IMR-90 (cell line): ENCODE measurements at regions not wholly inside any gene's neighbourhood (a gene's known extent, or its start where the extent isn't known, plus 50 kb on each side); places are given as distances from the start of the nearest gene placed in this dataset.
A peak's percentile ranks its signal among the peaks of the same experiment; 100 is the strongest.

Experiments used
- ATAC-seq: fragments of 200-7000 bp; cut with Tn5 transposase; 2 replicates; pipeline ENCODE4 v1.9.1; 2020; ENCODE audit warnings: low read depth, mild to moderate bottlenecking, moderate library complexity
- BruUV-seq: library from RNA; stranded (reverse); fragments of 400-500 nt; replicated peaks from 2 replicates; lab custom pipeline; 2021; lab: Mats Ljungman, UMichigan
- CTCF ChIA-PET: fragments of 300-600 bp; formaldehyde crosslinking; extraction: SDS; loops from one replicate; lab custom pipeline; 2021; ENCODE audit warnings: antibody characterized with exemption; lab: Yijun Ruan, JAX
- POLR2A ChIA-PET: fragments of 300-600 bp; sonication (Branson Sonifier 250); formaldehyde crosslinking; loops from one replicate; lab custom pipeline; 2022; ENCODE audit warnings: antibody characterized with exemption; ENCODE audit not compliant: unreplicated experiment; lab: Charles Lee
- DNase-seq: peaks from one replicate; pipeline ENCODE4 v3.0.0; 2013
- H2AFZ ChIP-seq: replicated peaks from 2 replicates; pipeline ENCODE3; 2013; ENCODE audit warnings: low read length, mild to moderate bottlenecking; ENCODE audit not compliant: poor library complexity
- H2AK5ac ChIP-seq: 2 replicates; pipeline ENCODE4 v1.6.1; 2013; ENCODE audit warnings: low read depth, low read length, inconsistent platforms
- H2AK9ac ChIP-seq: replicated peaks from 2 replicates; pipeline ENCODE3; 2013; ENCODE audit warnings: mild to moderate bottlenecking, low read depth, low read length, moderate library complexity; ENCODE audit not compliant: poor library complexity
- H2BK120ac ChIP-seq: 2 replicates; pipeline ENCODE4 v1.6.1; 2013; ENCODE audit warnings: low read depth, low read length, inconsistent platforms
- H2BK15ac ChIP-seq: 3 replicates; pipeline ENCODE4 v1.6.1; 2013; ENCODE audit warnings: low read depth, low read length, inconsistent platforms
- H2BK20ac ChIP-seq: 2 replicates; pipeline ENCODE4 v1.6.1; 2013; ENCODE audit warnings: low read depth, mild to moderate bottlenecking, inconsistent platforms, low read length, moderate library complexity
- H2BK5ac ChIP-seq: 2 replicates; pipeline ENCODE4 v1.6.1; 2013; ENCODE audit warnings: mild to moderate bottlenecking, low read depth, low read length, inconsistent platforms; ENCODE audit not compliant: poor library complexity, severe bottlenecking
- H3K14ac ChIP-seq: replicated peaks from 2 replicates; pipeline ENCODE4 v1.6.1; 2013; ENCODE audit warnings: low read depth, low read length, inconsistent platforms
- H3K18ac ChIP-seq: 2 replicates; pipeline ENCODE4 v1.6.1; 2013; ENCODE audit warnings: low read depth, low read length, control low read depth
- H3K23ac ChIP-seq: 2 replicates; pipeline ENCODE4 v1.6.1; 2013; ENCODE audit warnings: low read depth, low read length, inconsistent platforms
- H3K27ac ChIP-seq: 2 replicates; pipeline ENCODE4 v1.5.1; 2013; ENCODE audit warnings: mild to moderate bottlenecking, control low read depth, low read length; ENCODE audit not compliant: insufficient read depth
- H3K27me3 ChIP-seq: 2 replicates; pipeline ENCODE4 v1.6.1; 2013; ENCODE audit warnings: low read length; ENCODE audit not compliant: control insufficient read depth, insufficient read depth
- H3K36me3 ChIP-seq: 2 replicates; pipeline ENCODE4 v1.6.1; 2013; ENCODE audit warnings: low read length, mixed read lengths; ENCODE audit not compliant: control insufficient read depth, insufficient read depth
- H3K4ac ChIP-seq: 2 replicates; pipeline ENCODE4 v1.6.1; 2013; ENCODE audit warnings: low read depth, low read length, inconsistent platforms
- H3K4me1 ChIP-seq: 2 replicates; pipeline ENCODE4 v1.6.1; 2013; ENCODE audit warnings: low read length, mixed read lengths; ENCODE audit not compliant: control insufficient read depth, insufficient read depth
- H3K4me2 ChIP-seq: 2 replicates; pipeline ENCODE4 v1.6.1; 2013; ENCODE audit warnings: low read depth, mild to moderate bottlenecking, control low read depth, low read length, moderate library complexity
- H3K4me3 ChIP-seq: 2 replicates; pipeline ENCODE4 v1.5.1; 2013; ENCODE audit warnings: low read depth, mild to moderate bottlenecking, control low read depth, low read length, moderate library complexity; ENCODE audit not compliant: insufficient read depth
- H3K56ac ChIP-seq: 2 replicates; pipeline ENCODE4 v1.6.1; 2013; ENCODE audit warnings: low read length, inconsistent platforms; ENCODE audit not compliant: insufficient read depth; ENCODE audit errors: extremely low read depth
- H3K79me1 ChIP-seq, 2 experiments: 2 replicates each; pipeline ENCODE4 v1.6.1; 2013; ENCODE audit warnings: low read length in 2 of 2, inconsistent platforms in 1 of 2, low read depth in 1 of 2
- H3K9ac ChIP-seq: 2 replicates; pipeline ENCODE4 v1.6.1; 2013; ENCODE audit warnings: low read depth, low read length, control low read depth
- H3K9me1 ChIP-seq: 2 replicates; pipeline ENCODE4 v1.6.1; 2013; ENCODE audit warnings: low read length, inconsistent platforms; ENCODE audit not compliant: insufficient read depth
- H3K9me3 ChIP-seq: 2 replicates; pipeline ENCODE4 v1.6.1; 2013; ENCODE audit warnings: low read length; ENCODE audit not compliant: control insufficient read depth, insufficient read depth
- H4K20me1 ChIP-seq: 2 replicates; pipeline ENCODE4 v1.6.1; 2013; ENCODE audit warnings: low read length, inconsistent platforms; ENCODE audit not compliant: insufficient read depth
- H4K5ac ChIP-seq: 2 replicates; pipeline ENCODE4 v1.6.1; 2013; ENCODE audit warnings: mild to moderate bottlenecking, low read depth, low read length, control low read depth
- H4K8ac ChIP-seq, 2 experiments: 2 replicates each; pipeline ENCODE4 v1.6.1; 2013; ENCODE audit warnings: low read depth in 2 of 2, low read length in 2 of 2, control low read depth in 1 of 2, inconsistent platforms in 1 of 2
- H4K91ac ChIP-seq: 2 replicates; pipeline ENCODE4 v1.6.1; 2013; ENCODE audit warnings: low read depth, low read length, inconsistent platforms; ENCODE audit not compliant: insufficient read depth
- MAFK ChIP-seq: IDR thresholded peaks from 2 replicates; pipeline ENCODE4 v1.6.1; 2012; ENCODE audit warnings: low read depth, low read length, improper control_type of control experiment
- NFE2L2 ChIP-seq: fragments of 150-350 bp; IDR thresholded peaks from 2 replicates; pipeline ENCODE4 v1.6.1; 2016; ENCODE audit warnings: low read depth, mild to moderate bottlenecking, low read length
- RCOR1 ChIP-seq: IDR thresholded peaks from 2 replicates; pipeline ENCODE4 v1.6.1; 2012; ENCODE audit warnings: mild to moderate bottlenecking, low read length, improper control_type of control experiment; ENCODE audit not compliant: insufficient replicate concordance
- WGBS, 2 experiments: methylation state at CpG; one replicate each; pipeline versions ENCODE4 v1.1.5 to v1.1.7; 2013; ENCODE audit warnings: missing lambda C conversion rate in 2 of 2; ENCODE audit not compliant: insufficient read length in 1 of 2; ENCODE audit errors: extremely low coverage in 2 of 2; 5-methylcytosine and 5-hydroxymethylcytosine counted together
- dilution Hi-C: fragments of 300-500 bp; cut with HindIII; formaldehyde crosslinking; loops from one replicate; pipeline ENCODE4 v1.14.3; 2018; ENCODE audit warnings: low sequenced_read_pairs; ENCODE audit not compliant: unreplicated experiment
- in situ Hi-C: fragments of 300-500 bp; cut with MboI; formaldehyde crosslinking; loops from 3 replicates; pipeline ENCODE4 v1.14.3; 2019; ENCODE audit warnings: low sequenced_read_pairs, inconsistent platforms, mixed read lengths
- intact Hi-C: fragments of 100-400 bp; cut with micrococcal nuclease; formaldehyde crosslinking; loops from 2 replicates; pipeline ENCODE4 v1.10.0; 2022
- TF ChIP-seq, protein P1 (sequence below): conservative IDR thresholded peaks from 2 replicates; pipeline ENCODE4 v1.5.1; 2012; ENCODE audit warnings: mild to moderate bottlenecking, low read depth, low read length, improper control_type of control experiment
- TF ChIP-seq, protein P2 (sequence below): fragments of 150-350 bp; IDR thresholded peaks from 2 replicates; pipeline ENCODE4 v1.6.1; 2017; ENCODE audit warnings: mild to moderate bottlenecking, antibody characterized with exemption, low read length, low read depth

GRCh38 chr4:142983065-142983464, 137.0 kb upstream of the INPP4B start:
- ChIA-PET POLR2A (no interaction called here), CTCF (interaction anchor here (0.9 kb wide), 1 partner anchor 102 kb away, joined by 4 read pairs; no protein-coding TSS in a partner anchor)
- no peak overlapping the region for H2BK15ac ChIP-seq
- no peak overlapping the region for H3K14ac ChIP-seq
- no peak overlapping the region for H4K5ac ChIP-seq
- H2AFZ ChIP-seq, result no peak overlapping the region
- H3K4me2 ChIP-seq, result no peak overlapping the region
- no peak overlapping the region for H2BK120ac ChIP-seq
- H3K9me3 ChIP-seq, result no peaks in the 10 kb centered on the region
- no peak overlapping the region for H3K23ac ChIP-seq
- H3K56ac ChIP-seq, result no peak overlapping the region
- H2AK5ac ChIP-seq, result no peak overlapping the region
- no peak overlapping the region for H3K4ac ChIP-seq
- no peak overlapping the region for H3K4me3 ChIP-seq
- H4K8ac ChIP-seq, result no peak overlapping the region
- dilution Hi-C loops (no loop called here), in situ Hi-C loops (no loop called here), intact Hi-C loops (loop anchor here (2.0 kb wide), 1 partner anchor 20 kb away; no protein-coding TSS in a partner anchor)
- no peak overlapping the region for H2BK20ac ChIP-seq
- DNase-seq (no peak), ATAC-seq (no peak)
- H3K9ac ChIP-seq, result no peak overlapping the region
- no peaks in the 10 kb centered on the region for H4K20me1 ChIP-seq
- H3K36me3 ChIP-seq, result no peaks in the 10 kb centered on the region
- TF ChIP-seq MAFK, result peak; percentile 42
- no peak for TF ChIP-seq NFE2L2
- TF ChIP-seq, protein P1, sequence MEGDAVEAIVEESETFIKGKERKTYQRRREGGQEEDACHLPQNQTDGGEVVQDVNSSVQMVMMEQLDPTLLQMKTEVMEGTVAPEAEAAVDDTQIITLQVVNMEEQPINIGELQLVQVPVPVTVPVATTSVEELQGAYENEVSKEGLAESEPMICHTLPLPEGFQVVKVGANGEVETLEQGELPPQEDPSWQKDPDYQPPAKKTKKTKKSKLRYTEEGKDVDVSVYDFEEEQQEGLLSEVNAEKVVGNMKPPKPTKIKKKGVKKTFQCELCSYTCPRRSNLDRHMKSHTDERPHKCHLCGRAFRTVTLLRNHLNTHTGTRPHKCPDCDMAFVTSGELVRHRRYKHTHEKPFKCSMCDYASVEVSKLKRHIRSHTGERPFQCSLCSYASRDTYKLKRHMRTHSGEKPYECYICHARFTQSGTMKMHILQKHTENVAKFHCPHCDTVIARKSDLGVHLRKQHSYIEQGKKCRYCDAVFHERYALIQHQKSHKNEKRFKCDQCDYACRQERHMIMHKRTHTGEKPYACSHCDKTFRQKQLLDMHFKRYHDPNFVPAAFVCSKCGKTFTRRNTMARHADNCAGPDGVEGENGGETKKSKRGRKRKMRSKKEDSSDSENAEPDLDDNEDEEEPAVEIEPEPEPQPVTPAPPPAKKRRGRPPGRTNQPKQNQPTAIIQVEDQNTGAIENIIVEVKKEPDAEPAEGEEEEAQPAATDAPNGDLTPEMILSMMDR, result no peak
- no peak for TF ChIP-seq RCOR1
- TF ChIP-seq, protein P2, sequence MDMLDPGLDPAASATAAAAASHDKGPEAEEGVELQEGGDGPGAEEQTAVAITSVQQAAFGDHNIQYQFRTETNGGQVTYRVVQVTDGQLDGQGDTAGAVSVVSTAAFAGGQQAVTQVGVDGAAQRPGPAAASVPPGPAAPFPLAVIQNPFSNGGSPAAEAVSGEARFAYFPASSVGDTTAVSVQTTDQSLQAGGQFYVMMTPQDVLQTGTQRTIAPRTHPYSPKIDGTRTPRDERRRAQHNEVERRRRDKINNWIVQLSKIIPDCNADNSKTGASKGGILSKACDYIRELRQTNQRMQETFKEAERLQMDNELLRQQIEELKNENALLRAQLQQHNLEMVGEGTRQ, result no peak
- H3K27me3 ChIP-seq, result peaks cover 5% of the 10 kb centered on the region
- no peaks in the 10 kb centered on the region for H3K9me1 ChIP-seq
- BruUV-seq, result no TSS peak
- WGBS, 2 experiments, result no CpG with 5 or more reads among the region's 3 CpGs
- no peaks in the 10 kb centered on the region for H3K4me1 ChIP-seq
- H3K27ac ChIP-seq, result no peak overlapping the region
- no peaks in the 10 kb centered on the region for H3K79me1 ChIP-seq
- no peak overlapping the region for H3K18ac ChIP-seq
- no peak overlapping the region for H2AK9ac ChIP-seq
- H4K91ac ChIP-seq, result no peak overlapping the region
- no peak overlapping the region for H2BK5ac ChIP-seq
